Lung (tissue), 11 donors: ENCODE measurements at regions not wholly inside any gene's neighbourhood (a gene's known extent, or its start where the extent isn't known, plus 50 kb on each side); places are given as distances from the start of the nearest gene placed in this dataset.

ENCODE experiments used
- ATAC-seq: fragments of 200-7000 bp; cut with Tn5 transposase; one replicate; pipeline ENCODE4 v1.9.1; 2020; ENCODE audit warnings: moderate number of reproducible peaks; ENCODE audit not compliant: insufficient read depth, low FRiP score
- DNase-seq, 3 donors: peaks; one replicate each; pipeline ENCODE4 v3.0.0-alpha.2; 2013 to 2017
- H3K27ac ChIP-seq, 2 donors: one replicate each; pipeline ENCODE4 v1.5.1; 2013; ENCODE audit warnings: mild to moderate bottlenecking in 2 of 2, moderate library complexity in 2 of 2, control low read depth in 1 of 2, inconsistent platforms in 1 of 2, low read depth in 1 of 2, low read length in 1 of 2
- H3K27me3 ChIP-seq, 3 donors: one replicate each; pipeline ENCODE4 v1.5.1; 2013; ENCODE audit warnings: low read length in 2 of 3; ENCODE audit not compliant: control insufficient read depth in 3 of 3, insufficient read depth in 3 of 3
- H3K36me3 ChIP-seq, 4 donors: one replicate each; pipeline ENCODE4 v1.5.1; 2013; ENCODE audit warnings: low read length in 4 of 4, mild to moderate bottlenecking in 1 of 4, moderate library complexity in 1 of 4; ENCODE audit not compliant: control insufficient read depth in 4 of 4, insufficient read depth in 4 of 4
- H3K4me1 ChIP-seq, 5 donors: one replicate each; pipeline ENCODE4 v1.5.1; 2013; ENCODE audit warnings: low read length in 5 of 5, mild to moderate bottlenecking in 2 of 5, moderate library complexity in 1 of 5; ENCODE audit not compliant: control insufficient read depth in 5 of 5, insufficient read depth in 5 of 5
- H3K4me3 ChIP-seq: one replicate; pipeline ENCODE4 v1.5.1; 2013; ENCODE audit warnings: mild to moderate bottlenecking, control low read depth, moderate library complexity
- H3K9ac ChIP-seq, 2 donors: one replicate each; pipeline ENCODE4 v1.5.1; 2013; ENCODE audit warnings: low read length in 2 of 2, control low read depth in 1 of 2; ENCODE audit not compliant: insufficient read depth in 1 of 2
- H3K9me3 ChIP-seq, 4 donors: one replicate each; pipeline ENCODE4 v1.5.1; 2013; ENCODE audit warnings: low read length in 3 of 4, mild to moderate bottlenecking in 1 of 4, moderate library complexity in 1 of 4; ENCODE audit not compliant: control insufficient read depth in 4 of 4, insufficient read depth in 3 of 4
- CTCF ChIP-seq: IDR thresholded peaks from 2 replicates; pipeline ENCODE4 v1.5.1; 2012; ENCODE audit warnings: mild to moderate bottlenecking; ENCODE audit errors: control extremely low read depth, extremely low read depth
- WGBS, 2 donors: extraction: QIAGEN DNeasy Blood & Tissue Kit; methylation state at CpG; one replicate each; pipeline ENCODE4 v1.1.7; 2013; 5-methylcytosine and 5-hydroxymethylcytosine counted together
- donor health status: control.
- donor health status: control.
- donor health status: Bipolar disorder and iron deficiency.
- donor health status: healthy.
- donor health status: DM: yes; HTN: yes; CAD: no.

GRCh38 chr14:39668449-39668848 is 236.2 kb upstream of the FBXO33 start:
- no peak overlapping the region for H3K9ac ChIP-seq
- no peak overlapping the region for H3K27ac ChIP-seq
- no peaks in the 10 kb centered on the region for H3K27me3 ChIP-seq
- H3K36me3 ChIP-seq, result no peaks in the 10 kb centered on the region
- no peak for TF ChIP-seq CTCF
- H3K9me3 ChIP-seq, result no peaks in the 10 kb centered on the region
- H3K4me3 ChIP-seq, result no peak overlapping the region
- 81 to 87% methylated on average over 1 of the region's 1 CpG for WGBS, 2 donors
- ATAC-seq (no peak), DNase-seq (no peak)
- H3K4me1 ChIP-seq, result no peaks in the 10 kb centered on the region

- TF ChIP-seq CTCF, result no peak
- H3K4me1 ChIP-seq, result no peaks in the 10 kb centered on the region
- H3K27ac ChIP-seq, result no peak overlapping the region
- no peak overlapping the region for H3K9ac ChIP-seq
- DNase-seq (no peak), ATAC-seq (no peak)
- H3K4me3 ChIP-seq, result no peak overlapping the region
- no peaks in the 10 kb centered on the region for H3K27me3 ChIP-seq
- H3K36me3 ChIP-seq, result no peaks in the 10 kb centered on the region
- H3K9me3 ChIP-seq, result no peaks in the 10 kb centered on the region
Measured at GRCh38 chr14:39666386-39666785, 234.2 kb upstream of the FBXO33 start.

GRCh38 chr14:39665075-39665475 is 232.8 kb upstream of the FBXO33 start:
- Histone ChIP-seq H3K27ac (no peak overlapping the region), H3K36me3 (no peaks in the 10 kb centered on the region), H3K9me3 (no peaks in the 10 kb centered on the region), H3K4me1 (no peaks in the 10 kb centered on the region), H3K4me3 (no peak overlapping the region), H3K27me3 (no peaks in the 10 kb centered on the region), H3K9ac (no peak overlapping the region)
- TF ChIP-seq CTCF, result no peak
- no peak for DNase-seq
- ATAC-seq, result no peak
- WGBS, 2 donors, result 72% methylated on average over 1 of the region's 1 CpG

- no peaks in the 10 kb centered on the region for H3K36me3 ChIP-seq
- no peak overlapping the region for H3K27ac ChIP-seq
- H3K9ac ChIP-seq, result no peak overlapping the region
- H3K4me3 ChIP-seq, result no peak overlapping the region
- TF ChIP-seq CTCF, result no peak
- DNase-seq, result no peak
- WGBS, 2 donors, result 79 to 89% methylated on average over 1 of the region's 1 CpG
- H3K4me1 ChIP-seq, result no peaks in the 10 kb centered on the region
- H3K27me3 ChIP-seq, result no peaks in the 10 kb centered on the region
- ATAC-seq, result no peak
- no peaks in the 10 kb centered on the region for H3K9me3 ChIP-seq
Measured at GRCh38 chr14:39664646-39665045, 232.4 kb upstream of the FBXO33 start.
